Right lobe of liver (tissue), 6 donors: ENCODE measurements at regions not wholly inside any gene's neighbourhood (a gene's known extent, or its start where the extent isn't known, plus 50 kb on each side); places are given as distances from the start of the nearest gene placed in this dataset.

Experiments used
- ATAC-seq, 4 donors: fragments of 200-7000 bp; cut with Tn5 transposase; one replicate each; pipeline ENCODE4 v1.9.1; 2020; ENCODE audit warnings: mild to moderate bottlenecking in 4 of 4, moderate library complexity in 4 of 4
- DNase-seq, 3 donors: peaks; one replicate each; pipeline ENCODE4 v3.0.0-alpha.2; 2020
- H3K27ac ChIP-seq, 3 donors: fragments of 200-600 bp; one replicate each; pipeline ENCODE4 v1.8.0; 2022
- H3K27me3 ChIP-seq, 2 donors: fragments of 200-600 bp; one replicate each; pipeline ENCODE4 v1.8.0; 2022
- H3K36me3 ChIP-seq, 4 donors: fragments of 200-600 bp; sonication (generic) in 1 of 4; one replicate each; pipeline versions ENCODE4 v1.5.1 to v1.8.0; 2017 to 2022; ENCODE audit warnings: control low read depth in 1 of 4
- H3K4me1 ChIP-seq, 4 donors: fragments of 200-600 bp; sonication (generic) in 1 of 4; one replicate each; pipeline versions ENCODE4 v1.5.1 to v1.8.0; 2017 to 2022; ENCODE audit warnings: control low read depth in 1 of 4
- H3K4me3 ChIP-seq, 3 donors: fragments of 200-600 bp; one replicate each; pipeline ENCODE4 v1.8.0; 2022
- H3K9me3 ChIP-seq, 4 donors: fragments of 200-600 bp; sonication (generic) in 1 of 4; one replicate each; pipeline versions ENCODE4 v1.5.1 to v1.8.0; 2017 to 2022; ENCODE audit warnings: control low read depth in 1 of 4
- CTCF ChIP-seq, 4 donors: fragments of 200-600 bp in 3 of 4; fragments of 450-650 bp in 1 of 4; IDR thresholded peaks; one replicate each; pipeline versions ENCODE4 v1.5.1 to v1.8.0; 2016 to 2022; ENCODE audit warnings: antibody characterized with exemption in 4 of 4, mild to moderate bottlenecking in 2 of 4
- POLR2A ChIP-seq: fragments of 450-650 bp; IDR thresholded peaks from one replicate; pipeline ENCODE4 v1.6.1; 2017; ENCODE audit warnings: antibody characterized with exemption, mild to moderate bottlenecking
- WGBS: methylation state at CpG from one replicate; pipeline ENCODE4 v1.1.6; 2018; ENCODE audit warnings: low coverage, low lambda C conversion rate; ENCODE audit not compliant: insufficient coverage; ENCODE audit errors: missing lambda C conversion rate; 5-methylcytosine and 5-hydroxymethylcytosine counted together
- intact Hi-C, 2 donors: fragments of 100-400 bp; cut with DNase I; formaldehyde crosslinking; loops; one replicate each; pipeline versions ENCODE4 v1.11.2 to v1.14.1; 2022
- donor health status: DM: no; HTN: yes; CAD: no.
- donor health status: DM: no; HTN: no; CAD: no.
- donor health status: DM: no; HTN: no; CAD: no.
- donor health status: DM: no; HTN: yes; CAD: no.
- donor health status: DM: no; HTN: yes; CAD: no.

- DNase-seq (no peak), ATAC-seq (no peak)
- intact Hi-C loops: no loop called here
- TF ChIP-seq CTCF (IDR thresholded peaks at IDR 0.05) (no peak), POLR2A (no peak)
- H3K27me3 ChIP-seq: no peaks in the 10 kb centered on the region
- H3K27ac ChIP-seq: no peak overlapping the region
- WGBS: 70% methylated on average over 6 of the region's 6 CpGs
- H3K36me3 ChIP-seq: no peaks in the 10 kb centered on the region
- no peaks in the 10 kb centered on the region for H3K4me1 ChIP-seq
- no peak overlapping the region for H3K4me3 ChIP-seq
- H3K9me3 ChIP-seq: no peaks in the 10 kb centered on the region
Measured at GRCh38 chr10:4057725-4058513, 272.9 kb upstream of the KLF6 start.

GRCh38 chr10:4057021-4057420 lies 272.0 kb upstream of the KLF6 start:
- Histone ChIP-seq H3K4me1 (no peaks in the 10 kb centered on the region), H3K27ac (no peak overlapping the region), H3K9me3 (no peaks in the 10 kb centered on the region), H3K36me3 (no peaks in the 10 kb centered on the region), H3K27me3 (no peaks in the 10 kb centered on the region), H3K4me3 (no peak overlapping the region)
- no peak for ATAC-seq
- 77% methylated on average over 3 of the region's 6 CpGs for WGBS
- DNase-seq: no peak
- intact Hi-C loops: no loop called here
- TF ChIP-seq CTCF (IDR thresholded peaks at IDR 0.05) (no peak), POLR2A (no peak)

GRCh38 chr10:4054656-4055435 lies 269.8 kb upstream of the KLF6 start:
- no peaks in the 10 kb centered on the region for H3K27me3 ChIP-seq
- no peaks in the 10 kb centered on the region for H3K9me3 ChIP-seq
- H3K27ac ChIP-seq: no peak overlapping the region
- no peaks in the 10 kb centered on the region for H3K4me1 ChIP-seq
- H3K4me3 ChIP-seq: no peak overlapping the region
- ATAC-seq: no peak
- intact Hi-C loops: no loop called here
- 72% methylated on average over 6 of the region's 6 CpGs for WGBS
- H3K36me3 ChIP-seq: no peaks in the 10 kb centered on the region
- no peak for DNase-seq
- TF ChIP-seq POLR2A (no peak), CTCF (IDR thresholded peaks at IDR 0.05) (no peak)

- WGBS: 57% methylated on average over 8 of the region's 8 CpGs
- no peak for DNase-seq
- no peaks in the 10 kb centered on the region for H3K9me3 ChIP-seq
- H3K4me1 ChIP-seq: no peaks in the 10 kb centered on the region
- intact Hi-C loops: no loop called here
- no peak for TF ChIP-seq CTCF (IDR thresholded peaks at IDR 0.05)
- H3K27me3 ChIP-seq: no peaks in the 10 kb centered on the region
- H3K4me3 ChIP-seq: no peak overlapping the region
- H3K27ac ChIP-seq: no peak overlapping the region
- H3K36me3 ChIP-seq: no peaks in the 10 kb centered on the region
- peak; percentile 33 to 58 (median 41) for ATAC-seq
Measured at GRCh38 chr10:4053940-4054339, 268.9 kb upstream of the KLF6 start.
